Esophagus squamous epithelium (tissue), 4 donors: ENCODE measurements at regions not wholly inside any gene's neighbourhood (a gene's known extent, or its start where the extent isn't known, plus 50 kb on each side); places are given as distances from the start of the nearest gene placed in this dataset.

Experiments
- POLR2A ChIP-seq, 4 donors: fragments of 450-650 bp; IDR thresholded peaks; one replicate each; pipeline ENCODE4 v1.6.1; 2017; ENCODE audit warnings: antibody characterized with exemption in 4 of 4, mild to moderate bottlenecking in 4 of 4, moderate library complexity in 3 of 4
- TF ChIP-seq, protein P1 (sequence below), 6 experiments: fragments of 450-650 bp in 4 of 6; fragments of 200-600 bp in 2 of 6; sonication (generic) in 2 of 6; IDR thresholded peaks; one replicate each; pipeline ENCODE4 v1.5.1; 2016 to 2019; ENCODE audit warnings: antibody characterized with exemption in 6 of 6, mild to moderate bottlenecking in 4 of 6, moderate library complexity in 4 of 6

DNA sequence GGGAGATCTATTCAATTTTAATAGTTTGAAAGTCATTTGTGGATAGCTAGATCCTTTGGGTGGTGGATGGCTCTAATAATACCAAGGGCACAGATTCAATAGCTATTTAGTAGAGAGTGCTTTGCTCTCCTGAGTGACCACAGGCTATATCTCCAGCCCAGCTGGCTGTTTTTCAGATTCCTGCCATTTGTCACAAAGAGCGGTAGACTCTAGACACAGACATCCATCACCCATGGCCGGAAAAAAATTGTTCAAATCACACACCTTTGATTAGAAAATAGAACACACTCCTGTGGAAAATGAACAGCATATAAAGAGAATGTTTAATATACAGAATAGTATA, 171.6 kb upstream of the MITF start:
- TF ChIP-seq, protein P1, sequence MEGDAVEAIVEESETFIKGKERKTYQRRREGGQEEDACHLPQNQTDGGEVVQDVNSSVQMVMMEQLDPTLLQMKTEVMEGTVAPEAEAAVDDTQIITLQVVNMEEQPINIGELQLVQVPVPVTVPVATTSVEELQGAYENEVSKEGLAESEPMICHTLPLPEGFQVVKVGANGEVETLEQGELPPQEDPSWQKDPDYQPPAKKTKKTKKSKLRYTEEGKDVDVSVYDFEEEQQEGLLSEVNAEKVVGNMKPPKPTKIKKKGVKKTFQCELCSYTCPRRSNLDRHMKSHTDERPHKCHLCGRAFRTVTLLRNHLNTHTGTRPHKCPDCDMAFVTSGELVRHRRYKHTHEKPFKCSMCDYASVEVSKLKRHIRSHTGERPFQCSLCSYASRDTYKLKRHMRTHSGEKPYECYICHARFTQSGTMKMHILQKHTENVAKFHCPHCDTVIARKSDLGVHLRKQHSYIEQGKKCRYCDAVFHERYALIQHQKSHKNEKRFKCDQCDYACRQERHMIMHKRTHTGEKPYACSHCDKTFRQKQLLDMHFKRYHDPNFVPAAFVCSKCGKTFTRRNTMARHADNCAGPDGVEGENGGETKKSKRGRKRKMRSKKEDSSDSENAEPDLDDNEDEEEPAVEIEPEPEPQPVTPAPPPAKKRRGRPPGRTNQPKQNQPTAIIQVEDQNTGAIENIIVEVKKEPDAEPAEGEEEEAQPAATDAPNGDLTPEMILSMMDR (IDR thresholded peaks at IDR 0.05): no peak
- no peak for TF ChIP-seq POLR2A (IDR thresholded peaks at IDR 0.05)
